Mesodermal cell (in vitro differentiated cells): ENCODE measurements at regions not wholly inside any gene's neighbourhood (a gene's known extent, or its start where the extent isn't known, plus 50 kb on each side); places are given as distances from the start of the nearest gene placed in this dataset.

Experiments
- H3K27ac ChIP-seq: 2 replicates; pipeline ENCODE4 v1.7.0; 2013; ENCODE audit warnings: mild to moderate bottlenecking, low read depth, low read length, moderate library complexity; ENCODE audit not compliant: severe bottlenecking
- H3K36me3 ChIP-seq: 2 replicates; pipeline ENCODE4 v1.7.1; 2013; ENCODE audit warnings: mild to moderate bottlenecking, low read length, moderate library complexity; ENCODE audit not compliant: control insufficient read depth, insufficient read depth
- H3K4me1 ChIP-seq: one replicate; pipeline ENCODE4 v1.7.1; 2013; ENCODE audit warnings: mild to moderate bottlenecking, low read length; ENCODE audit not compliant: insufficient read depth, control insufficient read depth, poor library complexity, severe bottlenecking
- H3K4me3 ChIP-seq: 2 replicates; pipeline ENCODE4 v1.7.0; 2013; ENCODE audit warnings: low read length, control low read depth, mild to moderate bottlenecking; ENCODE audit not compliant: insufficient read depth, poor library complexity, severe bottlenecking; ENCODE audit errors: extremely low read depth
- H3K9me3 ChIP-seq: 2 replicates; pipeline ENCODE4 v1.7.1; 2013; ENCODE audit warnings: mild to moderate bottlenecking, low read length, moderate library complexity; ENCODE audit not compliant: control insufficient read depth
- WGBS, 2 experiments: methylation state at CpG; one replicate each; pipeline ENCODE4 v1.1.5; 2013; ENCODE audit warnings: missing lambda C conversion rate in 2 of 2; ENCODE audit not compliant: insufficient coverage in 2 of 2; 5-methylcytosine and 5-hydroxymethylcytosine counted together

GRCh38 chr18:59967878-59968277 is 68.1 kb downstream of the PMAIP1 start:
- Histone ChIP-seq H3K9me3 (no peaks in the 10 kb centered on the region), H3K36me3 (no peaks in the 10 kb centered on the region), H3K4me1 (no peaks in the 10 kb centered on the region), H3K4me3 (no peak overlapping the region), H3K27ac (no peak overlapping the region)
- WGBS, 2 experiments, result 90 to 91% methylated on average over 2 of the region's 2 CpGs

- Histone ChIP-seq H3K27ac (no peak overlapping the region), H3K4me3 (no peak overlapping the region), H3K4me1 (no peaks in the 10 kb centered on the region), H3K36me3 (no peaks in the 10 kb centered on the region), H3K9me3 (no peaks in the 10 kb centered on the region)
- 73 to 79% methylated on average over 2 of the region's 2 CpGs for WGBS, 2 experiments
Observed at GRCh38 chr18:59966913-59967312, 67.1 kb downstream of the PMAIP1 start.

DNA sequence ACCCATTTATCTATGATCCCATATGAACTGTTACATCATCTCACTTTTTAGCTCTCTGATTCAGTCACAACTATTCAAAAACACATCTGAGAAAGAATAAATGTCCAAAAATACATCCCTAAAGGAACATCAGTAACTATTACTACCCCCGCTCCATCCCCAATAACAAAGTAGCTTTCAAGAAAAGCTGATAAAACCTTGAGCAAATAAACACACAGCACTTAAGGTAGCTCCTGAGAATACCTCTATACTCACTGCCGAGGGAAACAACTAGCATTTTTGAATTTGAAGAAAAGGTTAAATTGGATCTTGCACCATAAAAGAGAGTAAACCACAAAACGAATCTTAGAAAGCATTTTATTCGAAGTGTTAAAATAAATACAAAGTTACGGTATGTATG is 63.4 kb downstream of the PMAIP1 start:
- Histone ChIP-seq H3K4me1 (no peaks in the 10 kb centered on the region), H3K36me3 (no peaks in the 10 kb centered on the region), H3K9me3 (no peaks in the 10 kb centered on the region), H3K27ac (no peak overlapping the region), H3K4me3 (no peak overlapping the region)
- 83 to 100% methylated on average over 1 of the region's 5 CpGs for WGBS, 2 experiments

DNA sequence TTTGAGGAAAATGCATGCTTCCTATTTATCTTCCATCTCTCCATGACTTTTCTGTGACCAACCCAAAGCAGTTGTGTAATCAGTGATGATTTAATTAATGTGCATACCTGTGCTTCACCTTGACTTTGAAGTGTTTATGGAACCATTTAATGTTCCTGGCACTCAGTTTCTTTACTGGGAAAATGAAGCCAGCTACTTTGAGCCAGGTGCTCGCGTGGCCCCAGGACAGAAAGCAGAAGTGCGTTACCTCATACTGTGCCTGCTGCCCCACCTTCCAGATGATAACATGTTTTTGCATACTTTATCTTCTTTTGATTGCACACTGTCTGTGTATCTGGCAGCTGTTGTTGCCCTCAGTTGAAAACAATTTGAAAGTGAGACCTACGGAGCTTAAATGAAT is 61.3 kb downstream of the PMAIP1 start:
- Histone ChIP-seq H3K4me3 (no peak overlapping the region), H3K9me3 (no peaks in the 10 kb centered on the region), H3K36me3 (no peaks in the 10 kb centered on the region), H3K4me1 (no peaks in the 10 kb centered on the region), H3K27ac (no peak overlapping the region)
- 90 to 100% methylated on average over 3 to 4 of the region's 4 CpGs for WGBS, 2 experiments

DNA sequence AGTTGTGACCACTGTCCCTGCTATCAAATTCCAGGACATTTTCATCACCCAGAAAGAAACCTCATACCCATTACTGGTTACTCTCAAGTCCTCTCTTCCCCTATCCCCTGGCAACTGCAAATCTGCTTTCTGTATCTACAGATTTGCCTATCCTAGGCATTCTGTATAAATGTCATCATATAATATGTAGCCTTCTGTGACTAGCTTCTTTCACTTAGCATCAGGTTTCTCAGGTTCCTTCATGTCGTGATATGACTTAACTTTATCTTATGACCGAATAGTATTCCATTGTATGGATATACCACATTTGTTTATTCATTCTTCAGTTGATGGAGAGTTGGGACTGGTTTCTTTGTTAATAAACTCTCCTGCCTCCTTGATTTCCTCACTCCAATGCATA is 60.5 kb downstream of the PMAIP1 start:
- Histone ChIP-seq H3K9me3 (no peaks in the 10 kb centered on the region), H3K27ac (no peak overlapping the region), H3K4me1 (no peaks in the 10 kb centered on the region), H3K36me3 (no peaks in the 10 kb centered on the region), H3K4me3 (no peak overlapping the region)
- WGBS, 2 experiments, result no CpG with 5 or more reads among the region's 2 CpGs

DNA sequence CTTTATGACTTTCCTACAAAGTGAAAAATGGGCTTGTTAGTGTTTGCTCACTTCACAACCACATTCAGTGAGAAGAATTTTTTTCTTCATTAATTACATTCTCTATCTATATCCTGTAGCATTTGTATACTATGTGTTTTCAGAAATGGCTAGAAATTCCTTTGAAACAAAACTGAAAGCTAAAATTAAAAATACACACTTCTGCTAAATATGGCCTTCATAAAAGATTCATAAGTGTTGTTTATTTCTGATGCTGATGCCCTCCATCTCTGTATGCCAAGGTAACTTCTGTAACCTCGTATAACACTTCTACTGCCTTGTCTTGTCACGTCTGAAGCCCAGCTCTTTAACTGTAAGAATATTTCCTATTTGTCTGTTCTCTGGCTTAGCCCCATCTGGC is 59.8 kb downstream of the PMAIP1 start:
- 90% methylated on average over 2 of the region's 2 CpGs; no CpG with 5 or more reads in 1 of the 2 experiments for WGBS, 2 experiments
- Histone ChIP-seq H3K4me1 (peaks cover 2% of the 10 kb centered on the region), H3K36me3 (no peaks in the 10 kb centered on the region), H3K9me3 (no peaks in the 10 kb centered on the region), H3K27ac (no peak overlapping the region), H3K4me3 (no peak overlapping the region)

DNA sequence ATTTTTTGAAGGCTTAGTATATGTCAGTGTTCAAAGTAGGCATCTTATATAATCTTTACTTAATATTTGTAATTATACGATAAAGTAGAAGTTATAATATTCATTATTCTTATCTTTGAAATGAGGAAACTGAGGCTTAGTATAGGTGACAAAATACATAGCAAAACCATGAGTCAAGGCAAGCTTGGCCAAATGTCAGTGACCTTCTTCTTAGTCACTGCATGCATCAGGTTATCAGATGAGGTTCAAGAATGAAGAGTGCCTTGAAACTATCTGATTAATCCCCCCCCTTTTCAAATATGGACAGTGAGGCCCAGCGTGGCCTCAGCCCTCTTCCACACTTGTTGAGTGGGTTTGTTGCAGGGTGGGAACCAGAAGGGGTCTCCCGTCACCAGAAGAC is 59.3 kb downstream of the PMAIP1 start:
- Histone ChIP-seq H3K4me3 (no peak overlapping the region), H3K27ac (no peak overlapping the region), H3K4me1 (peaks cover 6% of the 10 kb centered on the region), H3K36me3 (no peaks in the 10 kb centered on the region), H3K9me3 (no peaks in the 10 kb centered on the region)
- 100% methylated on average over 1 of the region's 3 CpGs; no CpG with 5 or more reads in 1 of the 2 experiments for WGBS, 2 experiments

- H3K27ac ChIP-seq, result no peak overlapping the region
- H3K36me3 ChIP-seq, result no peaks in the 10 kb centered on the region
- no peaks in the 10 kb centered on the region for H3K9me3 ChIP-seq
- peaks cover 6% of the 10 kb centered on the region for H3K4me1 ChIP-seq
- 75 to 93% methylated on average over 1 to 2 of the region's 2 CpGs for WGBS, 2 experiments
- no peak overlapping the region for H3K4me3 ChIP-seq
Observed at GRCh38 chr18:59957957-59958356, 58.2 kb downstream of the PMAIP1 start.

- no peak overlapping the region for H3K4me3 ChIP-seq
- 89 to 100% methylated on average over 1 of the region's 2 CpGs for WGBS, 2 experiments
- no peak overlapping the region for H3K27ac ChIP-seq
- H3K4me1 ChIP-seq, result peaks cover 6% of the 10 kb centered on the region
- H3K36me3 ChIP-seq, result no peaks in the 10 kb centered on the region
- H3K9me3 ChIP-seq, result no peaks in the 10 kb centered on the region
Observed at GRCh38 chr18:59954755-59955156, 55.0 kb downstream of the PMAIP1 start.

GRCh38 chr18:59954241-59954640 is 54.4 kb downstream of the PMAIP1 start:
- Histone ChIP-seq H3K36me3 (no peaks in the 10 kb centered on the region), H3K9me3 (no peaks in the 10 kb centered on the region), H3K27ac (no peak overlapping the region), H3K4me1 (peaks cover 6% of the 10 kb centered on the region), H3K4me3 (no peak overlapping the region)
- no CpG with 5 or more reads among the region's 1 CpG for WGBS, 2 experiments
